ENCODE measurements at regions not wholly inside any gene's neighbourhood (a gene's known extent, or its start where the extent isn't known, plus 50 kb on each side); places are given as distances from the start of the nearest gene placed in this dataset.

- no peak for TF ChIP-seq CTCF (IDR thresholded peaks at IDR 0.05 in 8 of 11, conservative IDR thresholded peaks at IDR 0.05 in 3 of 11)
- TF ChIP-seq POLR2AphosphoS5 (IDR thresholded peaks at IDR 0.05) = no peak
- TF ChIP-seq POLR2A (IDR thresholded peaks at IDR 0.05) = no peak
Observed at GRCh38 chr12:94795520-94795919, 145.2 kb upstream of the TMCC3 start.
